Esophagus muscularis mucosa (tissue), 4 donors: ENCODE measurements at regions not wholly inside any gene's neighbourhood (a gene's known extent, or its start where the extent isn't known, plus 50 kb on each side); places are given as distances from the start of the nearest gene placed in this dataset.

Experiments
- DNase-seq: peaks from one replicate; pipeline ENCODE4 v3.0.0-alpha.2; 2017; ENCODE audit errors: extremely low spot score
- H3K27ac ChIP-seq, 4 donors: fragments of 200-600 bp; sonication (generic); replicated peaks in 1 of 4; 1 replicate in 3 of 4; 2 replicates in 1 of 4; pipeline ENCODE4 v1.5.1; 2016 to 2019; ENCODE audit warnings: mild to moderate bottlenecking in 1 of 4
- H3K27me3 ChIP-seq, 4 donors: fragments of 200-600 bp; sonication (generic); one replicate each; pipeline versions ENCODE4 v1.5.1 to v1.6.0; 2016 to 2019
- H3K36me3 ChIP-seq, 4 donors: fragments of 200-600 bp; sonication (generic); one replicate each; pipeline ENCODE4 v1.5.1; 2016 to 2019
- H3K4me1 ChIP-seq, 4 donors: fragments of 200-600 bp; sonication (generic); one replicate each; pipeline ENCODE4 v1.5.1; 2016 to 2019
- H3K4me3 ChIP-seq, 4 donors: fragments of 200-600 bp; sonication (generic); 1 replicate in 2 of 4; 2 replicates in 2 of 4; pipeline ENCODE4 v1.5.1; 2016 to 2019; ENCODE audit warnings: mild to moderate bottlenecking in 4 of 4, moderate library complexity in 1 of 4
- H3K9me3 ChIP-seq, 4 donors: fragments of 200-600 bp; sonication (generic); 1 replicate in 3 of 4; 2 replicates in 1 of 4; pipeline ENCODE4 v1.5.1; 2016 to 2019
- EP300 ChIP-seq: sonication (generic); formaldehyde crosslinking; IDR thresholded peaks from one replicate; pipeline ENCODE4 v1.6.1; 2017; ENCODE audit warnings: antibody characterized with exemption
- POLR2A ChIP-seq: fragments of 450-650 bp; IDR thresholded peaks from one replicate; pipeline ENCODE4 v1.6.1; 2017; ENCODE audit warnings: antibody characterized with exemption, moderate library complexity, mild to moderate bottlenecking, low read depth
- POLR2AphosphoS5 ChIP-seq, 2 donors: sonication (generic); formaldehyde crosslinking; IDR thresholded peaks; one replicate each; pipeline ENCODE4 v1.6.1; 2017; ENCODE audit warnings: antibody characterized with exemption in 2 of 2
- WGBS: methylation state at CpG from one replicate; pipeline ENCODE4 v1.1.5; 2018; 5-methylcytosine and 5-hydroxymethylcytosine counted together
- intact Hi-C: fragments of 100-400 bp; cut with DNase I; formaldehyde crosslinking; loops from one replicate; pipeline ENCODE4 v1.15.1; 2023
- TF ChIP-seq, protein P1 (sequence below), 3 experiments: fragments of 200-600 bp in 2 of 3; fragments of 450-650 bp in 1 of 3; sonication (generic) in 2 of 3; IDR thresholded peaks; one replicate each; pipeline ENCODE4 v1.5.1; 2017 to 2019; ENCODE audit warnings: antibody characterized with exemption in 3 of 3, mild to moderate bottlenecking in 2 of 3, moderate library complexity in 1 of 3

DNA sequence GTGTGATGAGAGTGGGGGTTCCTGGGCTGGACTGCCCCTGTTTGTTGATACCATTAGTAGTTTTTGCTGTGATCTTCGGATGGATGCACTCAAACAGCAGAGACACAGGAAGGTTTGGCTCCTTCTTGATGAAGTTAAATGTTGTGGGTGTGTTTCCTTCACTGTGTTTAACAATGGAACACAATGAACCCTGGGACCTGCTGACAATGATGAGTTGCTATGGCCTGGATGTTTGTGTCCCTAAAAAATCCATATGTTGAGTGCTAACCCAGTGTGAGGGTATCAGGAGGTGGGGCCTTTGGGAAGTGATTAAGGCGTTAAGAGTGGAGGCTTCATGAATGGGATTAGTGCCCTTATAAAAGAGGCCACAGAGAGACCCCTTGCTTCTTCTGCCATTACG, 237.4 kb upstream of the HS6ST1 start:
- no peak for TF ChIP-seq EP300
- TF ChIP-seq POLR2AphosphoS5 (IDR thresholded peaks at IDR 0.05): no peak
- TF ChIP-seq POLR2A: no peak
- no peak for DNase-seq
- Histone ChIP-seq H3K27ac (no peak overlapping the region), H3K36me3 (no peaks in the 10 kb centered on the region), H3K4me1 (no peaks in the 10 kb centered on the region), H3K27me3 (no peaks in the 10 kb centered on the region), H3K4me3 (no peak overlapping the region), H3K9me3 (no peaks in the 10 kb centered on the region)
- WGBS: 97% methylated on average over 3 of the region's 3 CpGs
- intact Hi-C loops: no loop called here

DNA sequence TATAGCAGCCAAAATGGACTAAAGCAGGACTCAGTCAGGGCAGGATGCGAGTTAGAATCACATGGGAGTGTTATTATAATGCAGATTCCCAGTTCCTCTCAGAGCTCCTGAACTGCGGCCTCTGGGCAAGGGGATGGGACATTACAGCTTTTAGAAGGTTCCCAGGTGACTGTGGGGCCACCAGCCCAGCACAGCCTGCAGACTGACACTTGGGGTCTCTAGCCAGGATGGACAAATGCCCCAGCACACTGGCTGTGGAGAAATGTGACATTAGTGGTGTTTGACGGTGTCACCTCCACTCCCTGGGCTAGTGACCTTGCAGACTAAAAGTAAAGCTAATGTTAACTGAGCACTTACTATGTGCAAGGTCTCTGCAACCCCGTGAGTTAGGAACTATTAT, 238.0 kb upstream of the HS6ST1 start:
- Histone ChIP-seq H3K27ac (no peak overlapping the region), H3K27me3 (no peaks in the 10 kb centered on the region), H3K4me1 (no peaks in the 10 kb centered on the region), H3K36me3 (no peaks in the 10 kb centered on the region), H3K4me3 (no peak overlapping the region), H3K9me3 (no peaks in the 10 kb centered on the region)
- DNase-seq: no peak
- no peak for TF ChIP-seq EP300
- TF ChIP-seq POLR2A: no peak
- TF ChIP-seq, protein P1, sequence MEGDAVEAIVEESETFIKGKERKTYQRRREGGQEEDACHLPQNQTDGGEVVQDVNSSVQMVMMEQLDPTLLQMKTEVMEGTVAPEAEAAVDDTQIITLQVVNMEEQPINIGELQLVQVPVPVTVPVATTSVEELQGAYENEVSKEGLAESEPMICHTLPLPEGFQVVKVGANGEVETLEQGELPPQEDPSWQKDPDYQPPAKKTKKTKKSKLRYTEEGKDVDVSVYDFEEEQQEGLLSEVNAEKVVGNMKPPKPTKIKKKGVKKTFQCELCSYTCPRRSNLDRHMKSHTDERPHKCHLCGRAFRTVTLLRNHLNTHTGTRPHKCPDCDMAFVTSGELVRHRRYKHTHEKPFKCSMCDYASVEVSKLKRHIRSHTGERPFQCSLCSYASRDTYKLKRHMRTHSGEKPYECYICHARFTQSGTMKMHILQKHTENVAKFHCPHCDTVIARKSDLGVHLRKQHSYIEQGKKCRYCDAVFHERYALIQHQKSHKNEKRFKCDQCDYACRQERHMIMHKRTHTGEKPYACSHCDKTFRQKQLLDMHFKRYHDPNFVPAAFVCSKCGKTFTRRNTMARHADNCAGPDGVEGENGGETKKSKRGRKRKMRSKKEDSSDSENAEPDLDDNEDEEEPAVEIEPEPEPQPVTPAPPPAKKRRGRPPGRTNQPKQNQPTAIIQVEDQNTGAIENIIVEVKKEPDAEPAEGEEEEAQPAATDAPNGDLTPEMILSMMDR (IDR thresholded peaks at IDR 0.05): no peak
- no peak for TF ChIP-seq POLR2AphosphoS5 (IDR thresholded peaks at IDR 0.05)
- intact Hi-C loops: no loop called here
- WGBS: 100% methylated on average over 4 of the region's 4 CpGs

DNA sequence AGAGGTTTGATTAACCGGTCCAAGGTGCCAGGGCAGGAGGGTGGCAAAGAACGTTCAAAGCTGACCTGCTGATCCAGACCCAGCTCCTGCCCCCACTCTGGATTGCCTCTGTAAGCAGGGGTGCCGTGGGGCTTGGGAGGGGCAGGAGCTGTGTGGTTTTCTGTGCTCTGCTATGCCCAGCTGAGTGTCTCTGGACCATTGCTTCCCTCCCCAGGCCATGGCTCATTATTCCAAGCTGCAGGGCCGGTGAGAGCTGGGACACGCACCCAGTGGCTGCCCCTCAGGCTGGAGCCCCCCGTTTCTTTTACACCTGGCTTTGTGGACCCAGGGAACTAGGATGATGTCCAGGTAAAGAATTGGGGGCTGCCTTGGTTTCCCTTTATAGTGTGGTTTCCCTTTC, 238.4 kb upstream of the HS6ST1 start:
- Histone ChIP-seq H3K4me3 (no peak overlapping the region), H3K27ac (no peak overlapping the region), H3K9me3 (no peaks in the 10 kb centered on the region), H3K36me3 (no peaks in the 10 kb centered on the region), H3K27me3 (no peaks in the 10 kb centered on the region), H3K4me1 (no peaks in the 10 kb centered on the region)
- intact Hi-C loops: no loop called here
- DNase-seq: no peak
- TF ChIP-seq EP300 (no peak), POLR2A (no peak), POLR2AphosphoS5 (IDR thresholded peaks at IDR 0.05) (no peak)
- TF ChIP-seq, protein P1 (IDR thresholded peaks at IDR 0.05): no peak
- 90% methylated on average over 6 of the region's 6 CpGs for WGBS

DNA sequence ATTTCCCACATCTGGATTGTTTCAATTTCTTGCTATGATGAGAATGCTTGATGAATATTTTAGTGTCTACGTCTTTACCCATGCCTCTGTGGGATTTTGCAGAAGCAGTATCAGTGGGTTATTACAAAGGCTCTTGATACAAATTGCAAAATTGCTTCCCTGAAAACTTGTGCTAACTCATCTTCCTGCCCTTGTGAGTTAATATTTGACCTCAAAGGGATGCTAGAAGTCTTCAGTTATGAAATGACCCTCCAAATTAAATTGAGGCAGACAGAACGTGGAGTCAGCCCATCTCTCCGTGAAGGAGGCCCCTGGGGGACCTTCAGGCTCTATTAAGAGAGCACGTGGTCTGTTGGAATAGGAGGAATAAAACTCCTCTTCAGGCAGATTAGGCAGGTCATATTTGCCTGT, 239.2 kb upstream of the HS6ST1 start:
- WGBS: 59% methylated on average over 4 of the region's 4 CpGs
- TF ChIP-seq, protein P1 (IDR thresholded peaks at IDR 0.05): no peak
- TF ChIP-seq POLR2AphosphoS5 (IDR thresholded peaks at IDR 0.05) (peak in 1 of 2 donors; percentile 31), POLR2A (no peak)
- Histone ChIP-seq H3K4me1 (peaks cover 0 to 3% (median 3%) of the 10 kb centered on the region in 4 donors), H3K27me3 (no peaks in the 10 kb centered on the region), H3K4me3 (no peak overlapping the region), H3K9me3 (no peaks in the 10 kb centered on the region), H3K27ac (no peak overlapping the region), H3K36me3 (no peaks in the 10 kb centered on the region)
- no peak for DNase-seq
- intact Hi-C loops: no loop called here

DNA sequence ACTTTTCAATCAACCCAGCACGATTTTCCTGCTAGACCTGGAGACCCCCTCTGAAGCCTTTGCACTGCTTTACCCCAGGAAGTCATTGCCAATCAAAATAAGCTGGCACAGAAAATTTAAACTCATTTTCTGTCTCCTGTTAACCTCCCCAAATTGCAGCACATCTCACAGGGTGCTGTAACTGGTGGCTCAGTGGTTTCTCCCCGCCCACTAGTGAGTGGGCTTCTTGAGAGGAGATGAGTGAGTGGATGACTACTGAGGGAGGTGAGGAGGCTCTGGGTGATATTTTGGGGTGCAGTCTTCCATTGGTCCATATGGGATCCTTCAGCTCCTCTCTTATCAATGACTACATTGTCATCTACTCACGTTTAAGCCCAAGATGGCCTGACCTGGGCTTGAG, 239.8 kb upstream of the HS6ST1 start:
- Histone ChIP-seq H3K27ac (no peak overlapping the region), H3K36me3 (no peaks in the 10 kb centered on the region), H3K4me3 (no peak overlapping the region), H3K9me3 (no peaks in the 10 kb centered on the region), H3K4me1 (peaks cover 0 to 10% (median 9%) of the 10 kb centered on the region in 4 donors), H3K27me3 (no peaks in the 10 kb centered on the region)
- intact Hi-C loops: no loop called here
- TF ChIP-seq, protein P1 (IDR thresholded peaks at IDR 0.05): no peak
- TF ChIP-seq POLR2AphosphoS5 (IDR thresholded peaks at IDR 0.05): no peak
- no peak for TF ChIP-seq POLR2A
- no peak for TF ChIP-seq EP300
- DNase-seq: no peak
- 79% methylated on average over 3 of the region's 3 CpGs for WGBS
